Left lung (tissue), 4 donors: ENCODE measurements at regions not wholly inside any gene's neighbourhood (a gene's known extent, or its start where the extent isn't known, plus 50 kb on each side); places are given as distances from the start of the nearest gene placed in this dataset.

Source experiments
- ATAC-seq: fragments of 200-7000 bp; cut with Tn5 transposase; one replicate; pipeline ENCODE4 v1.9.1; 2020; ENCODE audit warnings: moderate library complexity
- DNase-seq, 4 donors: peaks; one replicate each; pipeline ENCODE4 v3.0.0-alpha.2; 2013 to 2020
- H3K27ac ChIP-seq, 2 donors: fragments of 200-600 bp; sonication (generic) in 1 of 2; one replicate each; pipeline versions ENCODE4 v1.5.0 to v1.8.0; 2020 to 2021
- H3K27me3 ChIP-seq, 2 donors: fragments of 200-600 bp; sonication (generic) in 1 of 2; one replicate each; pipeline versions ENCODE4 v1.5.0 to v1.8.0; 2020 to 2021
- H3K36me3 ChIP-seq, 2 donors: fragments of 200-600 bp; sonication (generic) in 1 of 2; one replicate each; pipeline versions ENCODE4 v1.5.0 to v1.8.0; 2020 to 2021
- H3K4me1 ChIP-seq, 2 donors: fragments of 200-600 bp; one replicate each; pipeline ENCODE4 v1.8.0; 2021
- H3K4me3 ChIP-seq, 2 donors: fragments of 200-600 bp; sonication (generic) in 1 of 2; one replicate each; pipeline versions ENCODE4 v1.5.0 to v1.8.0; 2020 to 2021; ENCODE audit warnings: mild to moderate bottlenecking in 1 of 2
- H3K9me3 ChIP-seq, 2 donors: fragments of 200-600 bp; sonication (generic) in 1 of 2; one replicate each; pipeline versions ENCODE4 v1.5.0 to v1.8.0; 2020 to 2021
- intact Hi-C, 2 donors: fragments of 100-400 bp; cut with DNase I; formaldehyde crosslinking; loops; one replicate each; pipeline versions ENCODE4 v1.11.2 to v1.14.2; 2022
- TF ChIP-seq, protein P1 (sequence below), 2 donors: fragments of 200-600 bp; sonication (generic) in 1 of 2; IDR thresholded peaks; one replicate each; pipeline versions ENCODE4 v1.5.0 to v1.8.0; 2021; ENCODE audit warnings: antibody characterized with exemption in 2 of 2
- donor health status: DM: no; HTN: yes; CAD: no.
- donor health status: DM: no; HTN: no; CAD: no.

DNA sequence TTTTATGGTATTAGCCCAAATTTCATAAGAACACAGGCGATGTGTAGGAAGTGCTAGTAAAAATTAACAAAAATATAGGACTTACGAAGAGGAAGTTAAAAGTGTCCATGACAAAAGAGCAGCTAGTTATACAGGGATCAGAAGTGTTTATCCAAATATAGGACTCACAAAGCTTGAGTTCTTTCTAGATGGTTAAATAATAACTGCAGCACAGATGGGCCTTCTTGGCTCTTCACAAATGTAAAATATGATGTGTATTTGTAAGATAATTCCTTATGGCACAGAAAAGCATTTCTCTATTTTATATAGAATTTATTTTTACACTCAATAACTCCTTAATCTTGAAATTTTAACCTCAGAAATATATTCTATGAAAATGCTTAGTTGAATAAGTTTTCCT lies 100.9 kb upstream of the SPHKAP start:
- H3K4me3 ChIP-seq: no peak overlapping the region
- ATAC-seq: no peak
- H3K4me1 ChIP-seq: no peaks in the 10 kb centered on the region
- no peaks in the 10 kb centered on the region for H3K36me3 ChIP-seq
- TF ChIP-seq, protein P1, sequence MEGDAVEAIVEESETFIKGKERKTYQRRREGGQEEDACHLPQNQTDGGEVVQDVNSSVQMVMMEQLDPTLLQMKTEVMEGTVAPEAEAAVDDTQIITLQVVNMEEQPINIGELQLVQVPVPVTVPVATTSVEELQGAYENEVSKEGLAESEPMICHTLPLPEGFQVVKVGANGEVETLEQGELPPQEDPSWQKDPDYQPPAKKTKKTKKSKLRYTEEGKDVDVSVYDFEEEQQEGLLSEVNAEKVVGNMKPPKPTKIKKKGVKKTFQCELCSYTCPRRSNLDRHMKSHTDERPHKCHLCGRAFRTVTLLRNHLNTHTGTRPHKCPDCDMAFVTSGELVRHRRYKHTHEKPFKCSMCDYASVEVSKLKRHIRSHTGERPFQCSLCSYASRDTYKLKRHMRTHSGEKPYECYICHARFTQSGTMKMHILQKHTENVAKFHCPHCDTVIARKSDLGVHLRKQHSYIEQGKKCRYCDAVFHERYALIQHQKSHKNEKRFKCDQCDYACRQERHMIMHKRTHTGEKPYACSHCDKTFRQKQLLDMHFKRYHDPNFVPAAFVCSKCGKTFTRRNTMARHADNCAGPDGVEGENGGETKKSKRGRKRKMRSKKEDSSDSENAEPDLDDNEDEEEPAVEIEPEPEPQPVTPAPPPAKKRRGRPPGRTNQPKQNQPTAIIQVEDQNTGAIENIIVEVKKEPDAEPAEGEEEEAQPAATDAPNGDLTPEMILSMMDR (IDR thresholded peaks at IDR 0.05): no peak
- H3K27me3 ChIP-seq: no peaks in the 10 kb centered on the region
- H3K27ac ChIP-seq: no peak overlapping the region
- intact Hi-C loops: no loop called here
- H3K9me3 ChIP-seq: no peaks in the 10 kb centered on the region
- no peak for DNase-seq

DNA sequence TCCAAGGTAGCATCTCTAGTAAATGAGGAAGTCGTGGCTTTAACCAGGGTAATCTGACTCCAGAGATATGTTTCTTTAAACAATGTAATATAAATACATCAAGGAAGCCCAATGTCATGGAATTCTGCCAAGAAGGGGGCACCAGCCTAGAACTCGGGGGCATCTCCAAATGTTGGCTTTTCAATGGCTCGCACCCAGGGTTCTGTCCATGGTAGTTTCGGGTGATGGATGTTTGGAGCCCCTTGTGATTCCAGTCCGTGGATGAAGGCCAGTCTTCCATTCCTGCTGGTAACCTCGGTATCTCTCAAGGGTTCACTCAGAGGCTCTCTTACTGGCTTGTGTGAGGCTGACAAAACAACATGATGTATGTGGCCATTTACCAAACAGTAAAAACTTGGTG lies 91.7 kb upstream of the SPHKAP start:
- intact Hi-C loops: no loop called here
- TF ChIP-seq, protein P1 (IDR thresholded peaks at IDR 0.05): no peak
- ATAC-seq: no peak

DNA sequence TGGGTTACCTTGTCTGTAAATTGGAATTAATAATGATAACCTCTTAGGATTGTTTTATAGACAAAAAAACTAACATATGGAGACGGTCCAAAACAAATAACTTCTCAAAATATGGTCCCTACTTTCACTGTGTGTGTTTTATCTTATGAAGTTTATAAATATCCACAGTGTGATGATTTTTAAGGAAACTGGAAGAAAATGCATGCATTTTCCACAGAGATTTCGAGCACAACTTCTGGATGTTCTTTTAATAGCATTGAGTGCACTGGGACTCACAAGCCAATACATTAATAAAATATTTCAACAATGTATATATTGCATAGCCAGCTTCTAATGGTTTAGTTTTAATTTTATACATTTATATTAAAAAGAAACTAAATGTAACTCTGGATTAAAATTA lies 87.9 kb upstream of the SPHKAP start:
- no peaks in the 10 kb centered on the region for H3K27me3 ChIP-seq
- peaks cover 0 to 4% of the 10 kb centered on the region in 2 donors for H3K9me3 ChIP-seq
- no peaks in the 10 kb centered on the region for H3K4me1 ChIP-seq
- H3K27ac ChIP-seq: no peak overlapping the region
- H3K36me3 ChIP-seq: no peaks in the 10 kb centered on the region
- TF ChIP-seq, protein P1 (IDR thresholded peaks at IDR 0.05): no peak
- no peak overlapping the region for H3K4me3 ChIP-seq
- DNase-seq: no peak
- no peak for ATAC-seq
- intact Hi-C loops: no loop called here

More for the DNA sequence above, 91.7 kb upstream of the SPHKAP start:
- H3K27me3 ChIP-seq: no peaks in the 10 kb centered on the region
- H3K27ac ChIP-seq: no peak overlapping the region
- H3K4me1 ChIP-seq: no peaks in the 10 kb centered on the region
- H3K36me3 ChIP-seq: no peaks in the 10 kb centered on the region
- no peak overlapping the region for H3K4me3 ChIP-seq
- H3K9me3 ChIP-seq: peaks cover 0 to 4% of the 10 kb centered on the region in 2 donors
- DNase-seq: no peak

GRCh38 chr2:228268756-228269155 lies 87.3 kb upstream of the SPHKAP start:
- ATAC-seq (no peak), DNase-seq (no peak)
- Histone ChIP-seq H3K9me3 (peaks cover 0 to 4% of the 10 kb centered on the region in 2 donors), H3K36me3 (no peaks in the 10 kb centered on the region), H3K27me3 (no peaks in the 10 kb centered on the region), H3K4me1 (no peaks in the 10 kb centered on the region), H3K4me3 (no peak overlapping the region), H3K27ac (no peak overlapping the region)
- TF ChIP-seq, protein P1 (IDR thresholded peaks at IDR 0.05): no peak
- intact Hi-C loops: no loop called here

GRCh38 chr2:228268301-228268700 lies 86.8 kb upstream of the SPHKAP start:
- Histone ChIP-seq H3K27me3 (no peaks in the 10 kb centered on the region), H3K36me3 (no peaks in the 10 kb centered on the region), H3K4me1 (no peaks in the 10 kb centered on the region), H3K4me3 (no peak overlapping the region), H3K27ac (no peak overlapping the region), H3K9me3 (peaks cover 0 to 2% of the 10 kb centered on the region in 2 donors)
- intact Hi-C loops: no loop called here
- TF ChIP-seq, protein P1 (IDR thresholded peaks at IDR 0.05): no peak
- ATAC-seq: no peak
- peak in 2 of 4 donors; percentile 29 to 56 for DNase-seq
